Neuronal stem cell (in vitro differentiated cells): ENCODE measurements at regions not wholly inside any gene's neighbourhood (a gene's known extent, or its start where the extent isn't known, plus 50 kb on each side); places are given as distances from the start of the nearest gene placed in this dataset.

Experiments
- DNase-seq: peaks from one replicate; pipeline ENCODE4 v3.0.0-alpha.2; 2013; ENCODE audit warnings: low spot score
- H2AFZ ChIP-seq: one replicate; pipeline ENCODE4 v1.6.1; 2013; ENCODE audit warnings: mild to moderate bottlenecking, low read length, inconsistent platforms
- H2AK5ac ChIP-seq: 2 replicates; pipeline ENCODE4 v1.6.1; 2013; ENCODE audit warnings: low read depth, mild to moderate bottlenecking, inconsistent platforms, low read length, moderate library complexity, mixed read lengths
- H2BK120ac ChIP-seq: 2 replicates; pipeline ENCODE4 v1.6.1; 2013; ENCODE audit warnings: low read depth, mild to moderate bottlenecking, inconsistent platforms, low read length, moderate library complexity, mixed read lengths
- H2BK12ac ChIP-seq: one replicate; pipeline ENCODE4 v1.6.1; 2013; ENCODE audit warnings: low read length, inconsistent platforms
- H2BK15ac ChIP-seq: 2 replicates; pipeline ENCODE4 v1.6.1; 2013; ENCODE audit warnings: mild to moderate bottlenecking, low read length, inconsistent platforms, mixed read lengths
- H2BK5ac ChIP-seq: one replicate; pipeline ENCODE4 v1.6.1; 2013; ENCODE audit warnings: inconsistent platforms, mild to moderate bottlenecking, low read length, moderate library complexity
- H3K14ac ChIP-seq: one replicate; pipeline ENCODE4 v1.6.1; 2013; ENCODE audit warnings: low read length, inconsistent platforms
- H3K18ac ChIP-seq: 2 replicates; pipeline ENCODE4 v1.6.1; 2013; ENCODE audit warnings: low read length, inconsistent platforms
- H3K23ac ChIP-seq: 2 replicates; pipeline ENCODE4 v1.6.1; 2013; ENCODE audit warnings: low read depth, mild to moderate bottlenecking, mixed read lengths, low read length, inconsistent platforms; ENCODE audit not compliant: poor library complexity
- H3K27ac ChIP-seq: replicated peaks from 3 replicates; pipeline ENCODE4 v1.5.1; 2013; ENCODE audit warnings: low read length, inconsistent platforms
- H3K27me3 ChIP-seq, 3 experiments: 2 replicates each; pipeline ENCODE4 v1.6.1; 2013; ENCODE audit warnings: low read length in 3 of 3, mild to moderate bottlenecking in 2 of 3, inconsistent platforms in 1 of 3, low read depth in 1 of 3, mixed read lengths in 1 of 3, moderate library complexity in 1 of 3; ENCODE audit not compliant: control insufficient read depth in 3 of 3, insufficient read depth in 3 of 3
- H3K36me3 ChIP-seq, 2 donors: replicated peaks in 1 of 2; 2 replicates each; pipeline ENCODE4 v1.6.1; 2013; ENCODE audit warnings: low read length in 2 of 2; ENCODE audit not compliant: control insufficient read depth in 2 of 2, insufficient read depth in 2 of 2
- H3K4ac ChIP-seq: 2 replicates; pipeline ENCODE4 v1.6.1; 2013; ENCODE audit warnings: inconsistent platforms, mild to moderate bottlenecking, low read length, moderate library complexity
- H3K4me1 ChIP-seq, 2 donors: 1 replicate in 1 of 2; 2 replicates in 1 of 2; pipeline ENCODE4 v1.6.1; 2013; ENCODE audit warnings: low read length in 2 of 2, low read depth in 1 of 2; ENCODE audit not compliant: control insufficient read depth in 2 of 2, insufficient read depth in 1 of 2
- H3K4me2 ChIP-seq: one replicate; pipeline ENCODE4 v1.6.1; 2013; ENCODE audit warnings: mild to moderate bottlenecking, low read length, inconsistent platforms; ENCODE audit not compliant: insufficient read depth, poor library complexity, severe bottlenecking
- H3K4me3 ChIP-seq, 2 donors: 2 replicates each; pipeline ENCODE4 v1.5.1; 2013; ENCODE audit warnings: low read length in 2 of 2, mild to moderate bottlenecking in 2 of 2, inconsistent platforms in 1 of 2, moderate library complexity in 1 of 2
- H3K79me1 ChIP-seq: one replicate; pipeline ENCODE4 v1.6.1; 2013; ENCODE audit warnings: low read depth, mild to moderate bottlenecking, inconsistent platforms, low read length, moderate library complexity
- H3K9ac ChIP-seq: one replicate; pipeline ENCODE4 v1.6.1; 2013; ENCODE audit warnings: mild to moderate bottlenecking, low read depth, low read length, inconsistent platforms; ENCODE audit not compliant: poor library complexity
- H3K9me3 ChIP-seq, 2 donors: replicated peaks in 1 of 2; 2 replicates each; pipeline versions ENCODE3 to v1.6.1; 2013; ENCODE audit warnings: low read length in 2 of 2, mild to moderate bottlenecking in 2 of 2, inconsistent platforms in 1 of 2, low read depth in 1 of 2, mixed read lengths in 1 of 2, moderate library complexity in 1 of 2; ENCODE audit not compliant: control insufficient read depth in 2 of 2, insufficient read depth in 1 of 2
- H4K8ac ChIP-seq: one replicate; pipeline ENCODE4 v1.6.1; 2013; ENCODE audit warnings: low read depth, mild to moderate bottlenecking, inconsistent platforms, low read length, moderate library complexity
- H4K91ac ChIP-seq: one replicate; pipeline ENCODE4 v1.6.1; 2013; ENCODE audit warnings: low read length, low read depth, mild to moderate bottlenecking, inconsistent platforms; ENCODE audit not compliant: poor library complexity
- WGBS, 2 donors: extraction: QIAGEN DNeasy Blood & Tissue Kit; methylation state at CpG; one replicate each; pipeline ENCODE4 v1.1.7; 2013; ENCODE audit warnings: missing lambda C conversion rate in 2 of 2, mixed read lengths in 1 of 2; ENCODE audit not compliant: insufficient read length in 2 of 2, insufficient replicate concordance in 1 of 2; ENCODE audit errors: extremely low coverage in 2 of 2; 5-methylcytosine and 5-hydroxymethylcytosine counted together

GRCh38 chr14:49451938-49452337 is 134.2 kb downstream of the RPS29 start:
- no peaks in the 10 kb centered on the region for H3K4me1 ChIP-seq
- H3K14ac ChIP-seq, result no peak overlapping the region
- no peak overlapping the region for H2BK15ac ChIP-seq
- no CpG with 5 or more reads among the region's 10 CpGs for WGBS, 2 donors
- H3K4me2 ChIP-seq, result no peak overlapping the region
- no peak overlapping the region for H2BK12ac ChIP-seq
- no peak overlapping the region for H3K18ac ChIP-seq
- H2AK5ac ChIP-seq, result no peak overlapping the region
- H2BK5ac ChIP-seq, result no peak overlapping the region
- no peak overlapping the region for H3K4ac ChIP-seq
- H4K91ac ChIP-seq, result no peak overlapping the region
- H3K27ac ChIP-seq, result no peak overlapping the region
- H2AFZ ChIP-seq, result no peak overlapping the region
- no peaks in the 10 kb centered on the region for H3K79me1 ChIP-seq
- H2BK120ac ChIP-seq, result no peak overlapping the region
- H3K9me3 ChIP-seq, result no peaks in the 10 kb centered on the region
- H4K8ac ChIP-seq, result no peak overlapping the region
- no peaks in the 10 kb centered on the region for H3K27me3 ChIP-seq
- no peak overlapping the region for H3K9ac ChIP-seq
- H3K23ac ChIP-seq, result no peak overlapping the region
- DNase-seq, result no peak
- no peak overlapping the region for H3K4me3 ChIP-seq
- H3K36me3 ChIP-seq, result no peaks in the 10 kb centered on the region

GRCh38 chr14:49449749-49450148 is 136.4 kb downstream of the RPS29 start:
- no peak overlapping the region for H3K4me2 ChIP-seq
- H2AFZ ChIP-seq, result no peak overlapping the region
- no peak overlapping the region for H2BK5ac ChIP-seq
- no peak overlapping the region for H2BK15ac ChIP-seq
- no peak overlapping the region for H2BK12ac ChIP-seq
- no peak overlapping the region for H3K23ac ChIP-seq
- DNase-seq, result no peak
- no peak overlapping the region for H3K4me3 ChIP-seq
- H4K8ac ChIP-seq, result no peak overlapping the region
- H2AK5ac ChIP-seq, result no peak overlapping the region
- no peak overlapping the region for H3K14ac ChIP-seq
- no peaks in the 10 kb centered on the region for H3K27me3 ChIP-seq
- H3K36me3 ChIP-seq, result no peaks in the 10 kb centered on the region
- no peaks in the 10 kb centered on the region for H3K79me1 ChIP-seq
- no peak overlapping the region for H3K27ac ChIP-seq
- no peak overlapping the region for H3K9ac ChIP-seq
- H3K4me1 ChIP-seq, result no peaks in the 10 kb centered on the region
- no peak overlapping the region for H3K18ac ChIP-seq
- H2BK120ac ChIP-seq, result no peak overlapping the region
- no CpG with 5 or more reads among the region's 2 CpGs for WGBS, 2 donors
- H3K9me3 ChIP-seq, result no peaks in the 10 kb centered on the region
- no peak overlapping the region for H4K91ac ChIP-seq
- H3K4ac ChIP-seq, result no peak overlapping the region

GRCh38 chr14:49447540-49448107 is 138.6 kb downstream of the RPS29 start:
- H3K9me3 ChIP-seq, result no peaks in the 10 kb centered on the region
- H2BK5ac ChIP-seq, result no peak overlapping the region
- no peaks in the 10 kb centered on the region for H3K4me1 ChIP-seq
- H3K9ac ChIP-seq, result no peak overlapping the region
- no peak overlapping the region for H3K23ac ChIP-seq
- no peak overlapping the region for H4K91ac ChIP-seq
- H2BK12ac ChIP-seq, result no peak overlapping the region
- H3K79me1 ChIP-seq, result no peaks in the 10 kb centered on the region
- no peak overlapping the region for H3K4ac ChIP-seq
- no peak overlapping the region for H2AFZ ChIP-seq
- no peaks in the 10 kb centered on the region for H3K36me3 ChIP-seq
- H4K8ac ChIP-seq, result no peak overlapping the region
- no peak overlapping the region for H3K4me2 ChIP-seq
- H3K27ac ChIP-seq, result no peak overlapping the region
- no peak overlapping the region for H3K14ac ChIP-seq
- no peak overlapping the region for H3K4me3 ChIP-seq
- H2AK5ac ChIP-seq, result no peak overlapping the region
- no peak overlapping the region for H3K18ac ChIP-seq
- no peak overlapping the region for H2BK15ac ChIP-seq
- H3K27me3 ChIP-seq, result no peaks in the 10 kb centered on the region
- no peak for DNase-seq
- WGBS, 2 donors, result no CpG with 5 or more reads among the region's 1 CpG
- H2BK120ac ChIP-seq, result no peak overlapping the region

- H3K23ac ChIP-seq, result no peak overlapping the region
- no peak overlapping the region for H3K4me2 ChIP-seq
- H3K27ac ChIP-seq, result no peak overlapping the region
- H2BK15ac ChIP-seq, result no peak overlapping the region
- no peak overlapping the region for H3K18ac ChIP-seq
- no CpG with 5 or more reads among the region's 2 CpGs for WGBS, 2 donors
- no peak overlapping the region for H2BK120ac ChIP-seq
- H3K36me3 ChIP-seq, result no peaks in the 10 kb centered on the region
- H3K4me3 ChIP-seq, result no peak overlapping the region
- no peak for DNase-seq
- no peaks in the 10 kb centered on the region for H3K4me1 ChIP-seq
- no peak overlapping the region for H3K14ac ChIP-seq
- H3K79me1 ChIP-seq, result no peaks in the 10 kb centered on the region
- H2AK5ac ChIP-seq, result no peak overlapping the region
- no peak overlapping the region for H3K9ac ChIP-seq
- H3K4ac ChIP-seq, result no peak overlapping the region
- no peak overlapping the region for H2BK5ac ChIP-seq
- no peak overlapping the region for H4K91ac ChIP-seq
- no peak overlapping the region for H4K8ac ChIP-seq
- no peaks in the 10 kb centered on the region for H3K27me3 ChIP-seq
- no peak overlapping the region for H2BK12ac ChIP-seq
- no peak overlapping the region for H2AFZ ChIP-seq
- H3K9me3 ChIP-seq, result no peaks in the 10 kb centered on the region
These were observed 139.4 kb downstream of the RPS29 start for GRCh38 chr14:49446801-49447200.
